Stimulated activated CD4-positive, alpha-beta T cell treated with anti-CD3 and anti-CD28 coated beads, Interleukin-1b, Interleukin-23, amount 100 ng/mL, for 24 hours (primary cell): ENCODE measurements at regions not wholly inside any gene's neighbourhood (a gene's known extent, or its start where the extent isn't known, plus 50 kb on each side); places are given as distances from the start of the nearest gene placed in this dataset.
"Not testable (repeated sequence)": the region's sequence is repeated elsewhere in the genome, so short reads cannot be mapped to it uniquely, and the experiment has no call there.

Experiments
- DNase-seq, 4 experiments: peaks; one replicate each; pipeline ENCODE4 v3.0.0-alpha.2; 2020; ENCODE audit warnings: low read depth in 4 of 4, low spot score in 1 of 4

GRCh38 chr14:85856430-85856829 lies 326.5 kb downstream of the FLRT2 start:
- no peak for DNase-seq

- no peak for DNase-seq
Measured at GRCh38 chr14:85853996-85854526, 324.1 kb downstream of the FLRT2 start.

GRCh38 chr14:85852906-85853305 lies 323.0 kb downstream of the FLRT2 start:
- DNase-seq = no peak

GRCh38 chr14:85852123-85852522 lies 322.2 kb downstream of the FLRT2 start:
- not testable (repeated sequence) for DNase-seq

- DNase-seq = not testable (repeated sequence)
Measured at GRCh38 chr14:85830549-85830948, 300.6 kb downstream of the FLRT2 start.

- DNase-seq = not testable (repeated sequence)
Measured at GRCh38 chr14:85829601-85830000, 299.7 kb downstream of the FLRT2 start.

- DNase-seq = no peak
Measured at GRCh38 chr14:85824526-85824925, 294.6 kb downstream of the FLRT2 start.

- no peak for DNase-seq
Measured at GRCh38 chr14:85822236-85822635, 292.3 kb downstream of the FLRT2 start.

GRCh38 chr14:85817430-85817829 lies 287.5 kb downstream of the FLRT2 start:
- no peak for DNase-seq

GRCh38 chr14:85813040-85813439 lies 283.1 kb downstream of the FLRT2 start:
- DNase-seq = no peak

- no peak for DNase-seq
Measured at GRCh38 chr14:85811340-85811739, 281.4 kb downstream of the FLRT2 start.

GRCh38 chr14:85799668-85800067 lies 269.7 kb downstream of the FLRT2 start:
- no peak for DNase-seq

- no peak for DNase-seq
Measured at GRCh38 chr14:85798856-85799255, 268.9 kb downstream of the FLRT2 start.

GRCh38 chr14:85793533-85793932 lies 263.6 kb downstream of the FLRT2 start:
- no peak for DNase-seq

- no peak for DNase-seq
Measured at GRCh38 chr14:85789506-85789905, 259.6 kb downstream of the FLRT2 start.

- no peak for DNase-seq
Measured at GRCh38 chr14:85788470-85789233, 258.7 kb downstream of the FLRT2 start.

GRCh38 chr14:85766295-85766694 lies 236.4 kb downstream of the FLRT2 start:
- DNase-seq = no peak

GRCh38 chr14:85764822-85765221 lies 234.9 kb downstream of the FLRT2 start:
- no peak for DNase-seq

- no peak for DNase-seq
Measured at GRCh38 chr14:85762526-85762925, 232.6 kb downstream of the FLRT2 start.

- DNase-seq = no peak
Measured at GRCh38 chr14:85752175-85752574, 222.2 kb downstream of the FLRT2 start.

- no peak for DNase-seq
Measured at GRCh38 chr14:85744573-85744972, 214.6 kb downstream of the FLRT2 start.

- no peak for DNase-seq
Measured at GRCh38 chr14:85732031-85732430, 202.1 kb downstream of the FLRT2 start.

- DNase-seq = no peak
Measured at GRCh38 chr14:85731186-85731585, 201.2 kb downstream of the FLRT2 start.
